ENCODE measurements at regions not wholly inside any gene's neighbourhood (a gene's known extent, or its start where the extent isn't known, plus 50 kb on each side); places are given as distances from the start of the nearest gene placed in this dataset.

GRCh38 chr12:16112612-16113560, 164.6 kb downstream of the SLC15A5 start:
- H2AFZ ChIP-seq (ENCODE audit: low read depth, low read length): no peak overlapping the region
- POLR2A ChIA-PET: no interaction called here
- no peaks in the 10 kb centered on the region for H3K36me3 ChIP-seq (ENCODE audit: control insufficient read depth in 2 of 2, extremely low read depth in 1 of 2, insufficient read depth in 2 of 2, low read length in 2 of 2)
- no peak overlapping the region for H3K4me3 ChIP-seq (replicated peaks in 1 of 3; ENCODE audit: insufficient read depth in 1 of 3, low read depth in 1 of 3, low read length in 3 of 3)
- no peak for TF ChIP-seq MYC (IDR thresholded peaks at IDR 0.05; ENCODE audit: low read depth, low read length)
- TF ChIP-seq EZH2 (IDR thresholded peaks at IDR 0.05; ENCODE audit: borderline replicate concordance, low read depth, low read length, severe bottlenecking): no peak
- TF ChIP-seq, protein P1, sequence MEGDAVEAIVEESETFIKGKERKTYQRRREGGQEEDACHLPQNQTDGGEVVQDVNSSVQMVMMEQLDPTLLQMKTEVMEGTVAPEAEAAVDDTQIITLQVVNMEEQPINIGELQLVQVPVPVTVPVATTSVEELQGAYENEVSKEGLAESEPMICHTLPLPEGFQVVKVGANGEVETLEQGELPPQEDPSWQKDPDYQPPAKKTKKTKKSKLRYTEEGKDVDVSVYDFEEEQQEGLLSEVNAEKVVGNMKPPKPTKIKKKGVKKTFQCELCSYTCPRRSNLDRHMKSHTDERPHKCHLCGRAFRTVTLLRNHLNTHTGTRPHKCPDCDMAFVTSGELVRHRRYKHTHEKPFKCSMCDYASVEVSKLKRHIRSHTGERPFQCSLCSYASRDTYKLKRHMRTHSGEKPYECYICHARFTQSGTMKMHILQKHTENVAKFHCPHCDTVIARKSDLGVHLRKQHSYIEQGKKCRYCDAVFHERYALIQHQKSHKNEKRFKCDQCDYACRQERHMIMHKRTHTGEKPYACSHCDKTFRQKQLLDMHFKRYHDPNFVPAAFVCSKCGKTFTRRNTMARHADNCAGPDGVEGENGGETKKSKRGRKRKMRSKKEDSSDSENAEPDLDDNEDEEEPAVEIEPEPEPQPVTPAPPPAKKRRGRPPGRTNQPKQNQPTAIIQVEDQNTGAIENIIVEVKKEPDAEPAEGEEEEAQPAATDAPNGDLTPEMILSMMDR (IDR thresholded peaks at IDR 0.05; ENCODE audit: extremely low read depth in 1 of 2, insufficient read depth in 1 of 2, low read depth in 1 of 2, low read length in 2 of 2): no peak
- TF ChIP-seq POLR2A (IDR thresholded peaks at IDR 0.05; ENCODE audit: low read depth, low read length): no peak
- no peak for TF ChIP-seq FOS (IDR thresholded peaks at IDR 0.05; ENCODE audit: borderline replicate concordance, insufficient read depth, low read length)
- no peak for TF ChIP-seq JUN (IDR thresholded peaks at IDR 0.05; ENCODE audit: borderline replicate concordance, insufficient read depth, insufficient read length, low read depth)
- TF ChIP-seq POLR2AphosphoS5 (IDR thresholded peaks at IDR 0.05; ENCODE audit: insufficient read depth, low read depth, low read length): no peak
- no peak for TF ChIP-seq GATA2 (IDR thresholded peaks at IDR 0.05; ENCODE audit: insufficient read depth, insufficient read length, low read depth, low read length)
- no peak for TF ChIP-seq MAX (IDR thresholded peaks at IDR 0.05; ENCODE audit: insufficient read depth, insufficient read length)
- no TSS peak for BruUV-seq (replicated peaks)
- no peaks in the 10 kb centered on the region for H3K9me3 ChIP-seq (replicated peaks; ENCODE audit: control insufficient read depth, insufficient read depth, low read length)
- no peaks in the 10 kb centered on the region for H4K20me1 ChIP-seq (replicated peaks; ENCODE audit: control insufficient read depth, extremely low read depth, insufficient read depth, low read length)
- H3K4me1 ChIP-seq (ENCODE audit: control insufficient read depth, extremely low read depth, insufficient read depth, low read length): no peaks in the 10 kb centered on the region
- DNase-seq (ENCODE audit: low read depth, low spot score) (no peak), FAIRE-seq (no peak)
- no peaks in the 10 kb centered on the region for H3K27me3 ChIP-seq (ENCODE audit: control insufficient read depth in 2 of 2, insufficient read depth in 2 of 2, low read length in 2 of 2)
- no peaks in the 10 kb centered on the region for H3K9me1 ChIP-seq (replicated peaks; ENCODE audit: control insufficient read depth, extremely low read depth, insufficient read depth, low read length)
- H3K79me2 ChIP-seq (ENCODE audit: control insufficient read depth, insufficient read depth, low read length): no peaks in the 10 kb centered on the region
- no peak overlapping the region for H3K9ac ChIP-seq (replicated peaks; ENCODE audit: extremely low read depth, insufficient read depth, low read length)
- H3K27ac ChIP-seq (ENCODE audit: insufficient read depth, low read depth, low read length): no peak overlapping the region
- no peak overlapping the region for H3K4me2 ChIP-seq (ENCODE audit: insufficient read depth, low read length)
- dilution Hi-C loops (cut with MboI; ENCODE audit: extremely low pct_ligation_motif_present, low sequenced_read_pairs): no loop called here
- intact Hi-C loops (cut with micrococcal nuclease): no loop called here
- CTCF ChIA-PET: interaction anchor here (1.0 kb wide), 1 partner anchor 36 kb away, joined by 3 read pairs; no protein-coding TSS in a partner anchor
